Activated CD4-positive, CD25-positive, alpha-beta regulatory T cell treated with anti-CD3 and anti-CD28 coated beads, Interleukin-2, amount 50 U/mL, for 16 hours (primary cell): ENCODE measurements at regions not wholly inside any gene's neighbourhood (a gene's known extent, or its start where the extent isn't known, plus 50 kb on each side); places are given as distances from the start of the nearest gene placed in this dataset.
"Not testable (repeated sequence)": the region's sequence is repeated elsewhere in the genome, so short reads cannot be mapped to it uniquely, and the experiment has no call there.

Experiments used
- DNase-seq: peaks from one replicate; pipeline ENCODE4 v3.0.0-alpha.2; 2020; ENCODE audit warnings: low read depth, low spot score

DNA sequence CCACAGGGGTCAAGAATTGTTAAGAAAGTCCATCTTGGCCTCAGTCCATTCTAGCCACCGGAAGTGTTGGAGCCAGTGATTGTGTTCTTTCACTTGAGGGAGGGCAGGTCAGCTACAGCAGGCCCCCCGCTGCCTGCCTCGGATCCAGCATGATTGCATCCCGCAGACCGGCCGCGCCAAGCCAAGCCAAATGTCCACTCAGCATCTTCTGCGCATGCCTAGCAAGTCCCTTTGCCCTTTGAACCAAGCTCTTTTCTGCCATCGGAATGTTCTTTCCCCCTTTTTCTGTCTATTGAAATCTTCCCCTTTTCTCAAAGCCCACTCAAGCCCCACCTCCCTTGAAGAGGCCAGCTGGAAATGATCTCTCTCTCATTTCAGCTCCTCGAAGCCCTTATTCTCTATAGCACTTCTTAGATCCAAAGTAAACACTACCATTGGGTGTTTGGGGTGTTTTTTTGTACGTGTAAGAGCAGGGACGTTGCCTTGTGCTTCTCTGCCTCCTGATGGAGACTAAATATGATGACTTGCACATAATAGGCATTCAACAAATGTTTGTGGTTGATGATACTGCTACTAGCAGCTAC is 147.8 kb upstream of the BCOR start:
- no peak for DNase-seq

DNA sequence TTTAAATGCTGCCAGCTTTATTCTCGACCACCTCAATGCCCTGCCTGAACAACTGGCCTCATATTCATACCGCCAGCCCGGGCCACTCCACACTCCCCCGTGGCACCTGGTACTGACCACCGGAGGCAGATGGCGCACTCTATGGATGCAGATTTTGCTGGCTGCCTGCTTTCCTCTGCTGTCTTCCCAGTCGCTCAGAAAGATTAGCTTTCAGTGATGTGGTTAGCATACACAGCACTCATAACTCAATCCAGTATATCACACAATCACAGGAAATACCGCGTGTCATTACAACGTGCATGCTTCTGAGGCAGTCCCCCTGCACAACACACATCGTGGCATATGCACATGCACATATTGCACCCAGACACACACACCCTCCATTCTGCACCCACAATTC is 147.2 kb upstream of the BCOR start:
- no peak for DNase-seq

DNA sequence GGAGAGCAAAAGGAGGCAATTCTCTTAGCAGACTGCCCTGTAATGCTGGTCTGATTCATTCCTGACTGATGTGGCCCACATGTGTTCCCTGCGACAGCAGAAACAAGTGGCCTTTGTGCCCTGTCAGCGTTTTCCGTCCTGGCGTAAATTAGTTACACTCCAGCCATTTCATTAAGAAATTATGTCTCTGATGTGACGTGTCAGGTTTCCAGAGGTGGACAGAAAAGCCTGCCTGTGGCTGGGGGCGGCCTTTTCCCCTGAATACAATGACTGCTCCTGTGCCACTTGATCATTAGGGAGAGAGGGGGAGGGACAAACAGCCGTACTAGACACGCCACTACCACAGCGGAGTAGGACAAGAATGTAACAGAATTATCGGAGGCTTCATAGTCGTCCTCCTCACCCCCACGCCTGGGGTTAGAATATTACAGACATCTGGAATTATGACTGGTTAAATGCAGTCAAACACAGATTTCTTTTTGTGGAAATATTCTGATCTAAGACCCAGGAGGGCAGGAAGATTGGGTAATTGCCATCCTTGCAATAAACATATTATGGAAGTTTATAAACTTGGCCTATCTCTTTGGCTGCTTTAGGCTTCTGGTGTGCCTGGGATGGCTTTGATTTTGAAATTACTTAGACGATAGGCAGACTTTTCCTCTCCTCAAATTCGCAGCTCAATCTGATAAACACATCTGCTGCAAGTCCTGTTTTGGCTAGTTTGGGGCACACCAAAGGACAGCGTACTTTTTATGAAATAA is 146.2 kb upstream of the BCOR start:
- DNase-seq = no peak

DNA sequence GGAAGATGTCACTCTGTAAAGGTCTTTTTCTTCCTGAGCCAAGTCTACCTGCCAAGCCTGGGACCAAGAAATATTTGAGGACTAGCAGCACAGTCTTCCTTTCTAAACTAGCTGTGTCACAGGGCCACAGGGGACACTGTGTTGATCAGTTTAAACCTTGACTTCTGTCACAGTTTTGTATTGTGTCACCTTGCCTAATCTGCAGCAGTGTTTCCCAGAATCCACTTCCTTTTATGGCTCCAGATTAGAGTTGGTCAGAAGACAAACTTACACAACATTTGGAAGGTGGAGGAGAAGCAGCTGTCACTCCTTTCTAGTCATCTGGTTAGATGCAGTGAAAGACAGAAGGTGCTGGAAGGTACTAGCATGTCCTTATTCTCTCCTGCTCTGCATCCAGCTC is 143.1 kb upstream of the BCOR start:
- DNase-seq = no peak

DNA sequence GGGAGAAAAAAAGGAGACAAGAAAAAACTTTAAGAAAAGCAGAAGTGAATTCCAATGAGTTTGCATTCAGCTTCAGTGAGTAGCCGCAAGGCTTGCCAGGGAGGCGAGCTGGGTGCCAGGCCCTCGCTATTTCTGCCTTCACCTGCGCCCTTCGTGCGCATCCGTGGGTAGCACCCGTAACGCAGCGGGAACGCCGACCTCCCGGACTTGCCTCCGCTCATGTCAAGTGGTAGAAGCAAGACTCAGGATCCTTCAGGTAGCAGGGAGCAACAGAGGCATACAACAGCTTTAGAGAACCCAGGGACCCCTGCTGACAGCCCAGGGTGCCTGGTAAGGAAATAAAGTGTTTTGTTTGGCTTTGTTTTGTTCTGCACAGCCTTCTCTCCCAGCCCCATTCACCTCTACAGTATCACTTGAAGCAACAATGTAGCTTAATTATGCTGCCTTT is 140.0 kb upstream of the BCOR start:
- DNase-seq = no peak

DNA sequence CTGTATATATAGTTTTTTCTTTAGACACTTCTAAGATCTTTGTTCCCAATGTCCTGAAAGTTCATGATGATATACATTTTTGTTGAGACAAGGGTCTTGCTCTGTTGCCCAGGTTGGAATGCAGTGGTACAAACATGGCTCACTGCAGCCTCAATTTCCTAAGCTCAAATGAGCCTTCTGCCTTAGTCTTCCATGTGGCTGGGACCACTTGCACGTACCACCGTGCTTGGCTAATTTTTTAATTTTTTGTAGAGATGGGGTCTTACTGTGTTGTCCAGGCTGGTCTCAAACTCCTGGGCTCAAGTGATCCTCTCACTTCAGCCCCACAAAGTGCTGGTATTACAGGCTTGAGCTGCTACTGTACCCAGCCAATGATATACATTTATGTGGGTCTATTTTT is 132.9 kb upstream of the BCOR start:
- DNase-seq = no peak

DNA sequence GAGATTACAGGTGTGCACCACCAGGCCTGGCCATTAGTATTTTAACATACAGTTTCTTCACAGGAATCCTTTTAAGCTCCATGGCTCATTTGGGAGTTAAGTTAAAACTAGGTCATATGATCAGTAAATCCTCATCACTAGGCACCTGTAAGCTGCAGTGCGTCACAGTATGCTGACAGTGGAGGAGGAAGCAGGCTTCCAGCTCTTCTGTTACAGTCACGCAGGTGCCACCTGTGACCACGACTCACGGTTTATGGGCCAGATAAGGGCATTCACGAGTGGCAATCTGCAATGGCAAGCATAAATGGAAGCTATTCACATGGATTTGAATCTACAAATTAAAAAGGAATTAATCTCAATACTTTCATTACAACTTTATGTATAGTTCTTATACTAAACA is 129.4 kb upstream of the BCOR start:
- DNase-seq = no peak

DNA sequence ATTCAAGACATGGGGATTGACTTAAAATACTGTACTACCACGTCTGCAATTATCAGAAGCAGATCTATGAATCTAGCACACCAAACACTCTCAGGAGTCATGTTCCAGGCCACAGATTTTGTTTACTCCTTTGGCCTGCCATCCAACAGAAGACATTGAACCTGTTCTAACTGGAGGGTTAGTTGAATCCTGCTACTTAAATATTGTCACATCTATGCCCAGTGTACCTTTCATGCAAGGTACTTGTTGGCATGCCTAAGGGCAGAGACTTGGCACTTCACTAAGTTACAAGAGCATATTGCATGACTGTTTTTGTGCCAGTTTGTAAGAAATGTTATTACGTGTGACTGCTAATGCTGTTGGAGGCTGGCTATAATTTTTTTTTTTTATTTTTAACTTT is 126.9 kb upstream of the BCOR start:
- DNase-seq = no peak

DNA sequence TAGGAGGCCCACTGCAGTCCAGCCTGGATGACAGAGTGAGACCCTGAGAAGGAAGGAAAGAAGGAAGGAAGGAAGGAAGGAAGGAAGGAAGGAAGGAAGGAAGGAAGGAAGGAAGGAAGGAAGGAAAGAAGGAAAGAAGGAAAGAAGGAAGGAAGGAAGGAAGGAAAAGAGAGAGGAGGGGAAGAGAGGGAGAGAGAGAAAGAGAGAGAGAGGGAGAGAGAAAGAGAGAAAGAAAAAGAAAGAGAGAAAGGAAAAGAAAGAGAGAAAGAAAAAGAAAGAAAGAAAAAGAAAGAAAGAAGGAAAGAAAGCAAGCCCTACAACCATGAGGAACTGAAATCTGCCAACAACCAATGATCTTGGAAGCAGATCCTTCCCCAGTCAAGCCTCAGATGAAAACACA is 124.9 kb upstream of the BCOR start:
- DNase-seq = not testable (repeated sequence)

DNA sequence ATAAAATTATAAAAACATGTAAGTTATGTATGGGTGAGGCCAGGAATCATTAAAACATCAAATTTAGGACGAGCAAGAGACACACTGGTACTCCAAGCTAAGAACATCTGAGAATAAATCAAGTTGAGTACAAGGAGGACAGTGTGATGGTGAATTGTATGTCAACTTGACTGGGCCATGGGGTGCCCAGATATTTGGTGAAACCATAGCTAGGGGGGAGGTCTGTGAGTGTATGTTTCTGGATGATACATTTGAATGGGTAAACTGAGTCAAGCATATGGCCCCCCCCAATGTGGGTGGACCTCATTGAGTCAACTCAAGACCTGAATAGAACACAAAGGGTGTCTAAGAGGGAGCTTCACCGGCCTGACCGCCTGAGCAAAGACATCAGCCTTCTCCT is 115.3 kb upstream of the BCOR start:
- DNase-seq = no peak

DNA sequence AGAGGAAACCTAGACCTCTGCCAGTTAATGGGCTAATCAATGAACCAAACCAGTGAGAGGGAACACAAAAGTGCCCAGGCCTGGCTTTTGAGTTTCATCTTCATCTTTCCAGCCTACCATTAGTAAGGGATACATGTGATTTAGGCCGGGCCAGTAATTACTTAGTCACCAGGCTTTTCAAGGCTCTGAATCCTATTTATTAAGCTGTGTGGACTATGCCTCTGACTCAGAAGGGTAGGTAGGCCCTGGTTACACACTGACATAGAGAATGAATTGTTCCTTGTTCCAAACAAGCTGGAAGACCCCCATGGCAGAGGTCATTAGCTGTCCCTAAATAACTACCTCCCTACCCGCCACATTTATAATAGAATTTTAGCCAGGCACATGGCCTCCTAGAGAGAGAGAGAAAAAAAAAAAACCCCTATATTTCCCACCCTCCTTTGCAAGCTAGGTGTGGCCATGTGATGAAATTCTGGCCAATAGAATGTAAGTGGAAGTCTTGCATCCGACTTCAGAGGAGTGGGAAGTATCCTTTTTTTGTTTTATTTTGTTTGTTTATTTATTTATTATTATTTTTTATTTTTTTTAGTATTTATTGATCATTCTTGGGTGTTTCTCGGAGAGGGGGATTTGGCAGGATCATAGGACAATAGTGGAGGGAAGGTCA is 112.3 kb upstream of the BCOR start:
- DNase-seq = no peak

DNA sequence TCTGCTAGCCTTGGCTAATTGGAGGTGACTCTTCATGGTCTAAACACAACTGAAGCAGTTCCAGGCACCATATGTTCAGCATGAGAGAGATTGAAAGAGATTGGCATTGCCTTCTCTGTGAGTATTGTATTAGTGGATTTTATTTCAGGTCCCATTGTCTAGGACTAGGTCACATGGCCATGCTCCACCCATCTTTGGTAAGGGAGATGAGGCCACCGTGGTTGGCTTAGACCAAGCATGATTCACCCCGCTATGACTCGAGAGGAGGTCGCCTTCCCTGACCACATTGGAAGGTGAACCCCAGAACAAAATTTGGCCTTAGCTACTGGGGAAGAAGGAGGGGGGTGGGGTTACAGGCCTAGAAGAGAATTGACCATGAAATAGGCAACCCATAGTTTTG is 109.9 kb upstream of the BCOR start:
- no peak for DNase-seq

DNA sequence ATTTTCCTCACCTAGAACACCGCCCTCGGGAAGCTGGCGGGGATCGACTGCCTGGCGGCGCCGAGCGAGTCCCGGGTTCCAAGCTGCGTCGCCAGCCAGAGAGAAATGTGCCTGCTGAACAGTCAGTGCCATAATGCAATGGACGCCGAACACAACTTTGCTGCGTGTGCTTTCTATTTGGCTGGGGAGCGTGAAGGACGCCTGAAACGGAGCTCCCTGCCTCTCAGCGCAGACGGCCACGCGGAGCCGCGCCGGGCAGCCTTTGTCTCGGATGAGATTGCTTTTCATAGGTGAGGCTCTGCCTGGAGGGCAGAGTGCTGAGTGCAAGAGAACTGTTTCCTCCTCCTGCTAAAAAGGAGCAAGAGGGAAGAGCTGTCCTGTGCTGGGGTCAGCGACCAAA is 107.7 kb upstream of the BCOR start:
- DNase-seq = no peak

DNA sequence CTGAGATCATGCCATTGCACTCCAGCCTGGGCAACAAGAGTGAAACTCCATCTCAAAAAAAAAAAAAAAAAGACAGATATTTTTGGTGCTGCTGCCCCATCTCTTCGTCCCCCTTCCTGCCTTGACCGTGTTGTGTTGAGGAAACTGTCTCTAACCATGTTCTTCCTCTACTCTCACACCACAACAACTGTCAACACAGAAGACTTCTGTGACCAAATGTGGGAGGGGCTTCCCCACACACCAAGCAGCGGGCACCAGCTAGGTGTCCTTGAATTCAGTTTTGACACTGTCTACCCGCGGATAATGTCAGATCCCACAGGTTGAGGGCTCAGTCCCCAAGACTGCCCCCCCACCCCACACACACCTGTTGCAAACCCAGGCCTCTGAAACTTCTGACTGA is 104.7 kb upstream of the BCOR start:
- no peak for DNase-seq

DNA sequence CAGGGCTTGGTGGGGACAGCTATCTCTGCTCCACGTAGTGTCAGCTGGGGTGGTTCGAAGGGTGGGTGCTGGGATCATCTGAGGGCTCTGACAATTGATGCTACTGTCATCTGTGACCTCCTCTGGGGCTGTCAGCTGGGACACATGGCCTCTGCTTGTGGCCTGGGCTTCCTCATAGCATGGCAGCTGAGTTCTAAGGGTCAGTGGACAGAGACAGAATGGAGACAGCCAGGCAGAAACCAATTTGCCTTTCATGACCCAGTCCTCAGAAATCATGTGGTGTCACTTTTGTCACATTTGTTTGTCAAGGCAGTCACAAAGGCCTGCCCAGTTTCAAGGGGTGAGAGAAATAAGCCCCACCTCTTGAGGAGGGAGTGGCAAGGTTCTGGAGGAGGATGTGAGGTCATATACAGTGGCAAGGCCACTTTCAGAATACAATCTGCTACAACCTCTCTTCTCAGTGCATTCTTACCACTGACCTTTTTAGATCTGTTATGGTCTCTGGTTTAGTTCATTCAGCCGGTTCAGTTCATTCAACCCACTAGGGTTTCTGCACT is 103.6 kb upstream of the BCOR start:
- no peak for DNase-seq

DNA sequence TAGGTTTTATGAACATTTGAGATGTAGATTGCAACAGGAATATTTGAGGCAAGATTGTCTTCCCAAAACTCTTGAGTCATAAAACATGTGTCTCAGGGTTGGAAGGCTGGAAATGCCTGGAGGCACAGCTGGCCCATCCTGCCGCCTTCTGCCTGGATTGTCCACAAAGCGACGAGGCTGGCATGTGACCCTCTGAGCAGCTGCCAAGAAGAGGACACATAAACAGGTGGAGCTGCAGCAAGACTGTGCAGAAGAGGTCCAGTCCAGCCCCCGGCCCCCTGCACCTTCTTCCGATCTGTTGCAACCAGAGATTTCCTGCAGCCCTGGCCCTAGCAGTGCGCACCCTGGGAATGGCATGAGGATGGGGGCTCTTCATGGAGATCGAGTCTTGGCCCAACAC is 101.9 kb upstream of the BCOR start:
- DNase-seq = no peak

DNA sequence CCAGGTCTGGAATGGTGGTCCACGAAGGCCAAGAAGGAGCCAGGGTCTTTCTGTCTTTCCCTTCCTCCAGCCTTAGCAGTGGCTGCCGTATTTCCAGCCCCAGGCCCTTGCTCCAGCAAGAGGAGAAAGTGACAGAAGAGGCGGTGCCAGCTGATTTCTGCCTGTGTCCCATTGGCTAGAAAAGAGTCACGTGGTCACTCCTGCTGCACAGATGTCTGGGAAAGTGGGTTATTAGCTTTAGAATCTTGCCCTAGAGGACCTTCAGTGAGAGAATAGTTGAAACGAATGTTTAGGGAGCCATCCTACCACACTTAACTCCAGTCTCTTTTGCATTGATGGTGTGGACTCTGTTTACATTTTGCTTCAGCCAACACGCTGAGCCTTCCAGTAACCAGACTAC is 99.3 kb upstream of the BCOR start:
- no peak for DNase-seq

DNA sequence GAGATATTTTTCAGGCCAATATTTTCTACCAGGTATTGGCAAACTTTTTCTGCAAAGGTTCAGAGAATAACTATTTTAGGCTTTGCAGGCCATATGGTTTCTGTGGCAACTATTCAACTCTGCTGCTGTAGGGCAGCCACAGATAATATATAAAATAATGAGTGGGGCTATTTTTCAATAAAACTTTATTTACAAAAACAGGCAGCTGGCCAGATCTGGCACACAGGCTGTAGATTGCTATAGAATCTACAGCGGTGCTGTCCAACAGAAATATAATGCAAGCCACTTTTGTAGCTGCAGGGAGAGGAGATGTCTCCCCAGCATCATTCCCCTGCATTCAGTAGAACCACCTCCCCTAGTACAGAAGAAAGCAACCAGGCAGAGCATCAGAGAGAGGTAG is 97.6 kb upstream of the BCOR start:
- DNase-seq = no peak

DNA sequence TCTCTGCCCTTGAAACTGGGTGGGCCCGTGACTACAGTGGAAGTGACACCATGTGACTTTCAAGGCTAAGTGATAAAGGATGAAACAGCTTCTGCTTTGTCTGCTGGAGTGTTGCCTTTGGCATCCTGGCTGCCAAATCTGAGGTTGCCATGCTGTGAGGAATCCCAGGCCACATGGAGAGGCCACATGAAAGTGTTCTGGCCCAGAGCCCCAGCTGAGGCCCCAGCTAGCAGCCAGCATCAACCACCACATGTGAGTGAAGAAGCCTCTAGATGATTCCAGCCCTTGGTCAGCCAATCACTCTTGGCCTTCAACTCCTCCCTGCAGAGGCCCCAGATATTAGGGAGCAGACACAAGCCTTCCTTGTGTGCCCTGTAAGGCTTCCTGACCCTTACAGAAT is 94.4 kb upstream of the BCOR start:
- no peak for DNase-seq

DNA sequence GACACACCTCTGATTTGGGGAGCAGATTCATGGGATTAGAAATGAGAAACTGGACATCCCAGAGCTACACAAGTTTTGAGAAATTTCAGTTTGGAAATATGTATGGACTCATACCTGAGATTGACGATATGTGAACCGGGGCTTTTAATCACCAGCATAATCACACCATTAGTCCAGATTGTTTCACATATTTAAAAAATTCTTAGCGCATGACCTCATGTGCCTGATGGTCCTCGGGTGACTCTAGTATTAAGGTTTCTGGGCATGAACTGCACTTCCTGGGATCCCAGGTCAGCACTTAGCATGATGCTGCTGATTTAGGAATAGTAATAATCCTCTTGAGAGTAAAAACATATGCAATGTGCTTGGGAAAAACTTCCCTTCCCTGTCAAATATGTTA is 91.9 kb upstream of the BCOR start:
- no peak for DNase-seq

DNA sequence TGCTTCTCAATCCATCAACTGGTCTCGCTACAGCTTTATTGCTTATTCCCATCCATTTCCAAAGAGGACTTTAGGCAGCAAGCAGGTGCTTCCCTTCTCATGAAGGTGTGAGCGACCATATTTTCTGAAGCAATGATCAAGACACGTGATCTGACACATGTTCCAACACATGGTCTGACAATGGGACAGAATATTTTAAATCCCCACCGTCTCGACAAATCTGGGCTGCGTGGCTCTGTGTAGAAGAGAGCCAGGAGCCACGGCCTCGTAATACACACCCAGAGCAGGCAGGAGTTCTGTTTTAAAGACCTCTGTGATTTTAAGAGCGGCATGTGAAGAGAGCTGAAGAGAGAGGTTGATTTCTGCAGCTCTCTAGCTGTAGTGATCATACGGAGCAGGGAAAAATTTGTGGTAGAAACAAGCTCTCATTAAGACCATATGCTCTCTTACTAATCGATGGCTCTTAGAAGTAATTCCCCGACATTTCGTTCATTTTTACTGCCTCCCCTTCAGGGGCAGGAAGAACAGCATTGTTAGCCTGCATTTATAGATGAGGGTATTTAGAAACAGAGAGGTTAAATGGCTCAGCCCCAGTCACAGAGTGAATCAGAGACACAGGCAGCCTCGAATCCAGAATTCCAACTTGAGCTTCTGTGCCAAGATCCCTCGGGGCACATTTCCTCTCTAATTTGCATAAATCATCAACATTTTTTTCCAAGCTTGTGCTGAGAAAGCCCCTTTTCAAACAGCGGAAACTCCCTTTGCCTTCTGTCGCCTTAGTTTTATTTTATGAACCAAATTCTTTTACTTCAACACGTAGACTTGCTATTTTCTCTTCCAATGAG is 91.0 kb upstream of the BCOR start:
- DNase-seq = no peak

DNA sequence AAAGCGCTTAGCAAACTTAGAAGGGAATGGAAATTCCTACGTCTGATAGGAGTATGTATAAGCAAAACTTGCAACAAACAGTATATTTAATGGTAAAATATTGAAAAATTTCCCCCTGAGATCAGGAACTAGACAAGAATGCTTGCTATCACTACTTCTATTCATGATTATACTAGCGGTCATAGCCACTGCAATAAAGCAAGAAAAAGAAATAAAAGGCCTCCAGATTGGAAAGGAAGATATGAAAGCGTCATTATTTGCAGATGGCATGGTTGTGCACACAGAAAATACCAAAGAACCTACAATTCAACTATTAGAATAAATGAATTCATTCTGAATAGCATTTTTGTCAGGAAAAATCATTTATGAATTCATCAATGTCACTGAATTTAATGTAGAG is 87.2 kb upstream of the BCOR start:
- no peak for DNase-seq
